HCT116 (cell line): ENCODE measurements at regions not wholly inside any gene's neighbourhood (a gene's known extent, or its start where the extent isn't known, plus 50 kb on each side); places are given as distances from the start of the nearest gene placed in this dataset.

ENCODE experiments used
- CTCF ChIP-seq, 3 experiments: fragments of 200-600 bp in 1 of 3; sonication (generic) in 1 of 3; IDR thresholded peaks in 2 of 3; conservative IDR thresholded peaks in 1 of 3; 2 replicates each; pipeline ENCODE4 v1.5.1; 2012 to 2017; ENCODE audit warnings: low read depth in 2 of 3, low read length in 2 of 3, antibody characterized with exemption in 1 of 3, borderline replicate concordance in 1 of 3, control low read depth in 1 of 3, mild to moderate bottlenecking in 1 of 3, mixed read lengths in 1 of 3, mixed run types in 1 of 3, moderate library complexity in 1 of 3; ENCODE audit not compliant: insufficient read depth in 1 of 3
- POLR2A ChIP-seq: IDR thresholded peaks from 2 replicates; pipeline ENCODE4 v1.7.0; 2011; ENCODE audit warnings: borderline replicate concordance; ENCODE audit not compliant: insufficient read depth, insufficient read length; ENCODE audit errors: extremely low read depth
- POLR2AphosphoS5 ChIP-seq: IDR thresholded peaks from 2 replicates; pipeline ENCODE4 v1.6.1; 2011; ENCODE audit warnings: mild to moderate bottlenecking, low read depth, low read length, moderate library complexity

- no peak for TF ChIP-seq CTCF (IDR thresholded peaks at IDR 0.05 in 2 of 3, conservative IDR thresholded peaks at IDR 0.05 in 1 of 3; ENCODE audit: borderline replicate concordance in 1 of 3, insufficient read depth in 1 of 3, low read depth in 2 of 3, low read length in 2 of 3)
- no peak for TF ChIP-seq POLR2AphosphoS5
- TF ChIP-seq POLR2A = no peak
Measured at GRCh38 chr10:127812041-127812440, 75.1 kb downstream of the FOXI2 start.
